WTC11 (cell line): ENCODE measurements at regions not wholly inside any gene's neighbourhood (a gene's known extent, or its start where the extent isn't known, plus 50 kb on each side); places are given as distances from the start of the nearest gene placed in this dataset.
A peak's percentile ranks its signal among the peaks of the same experiment; 100 is the strongest.

Experiments
- ATAC-seq: fragments of 200-7000 bp; cut with Tn5 transposase; 2 replicates; pipeline ENCODE4 v1.10.0; 2021; ENCODE audit warnings: mild to moderate bottlenecking, moderate library complexity
- CTCF ChIA-PET: fragments of 300-600 bp; sonication (Branson Sonifier 250); formaldehyde crosslinking; loops from one replicate; lab custom pipeline; 2021; ENCODE audit warnings: antibody characterized with exemption; lab: Charles Lee
- POLR2A ChIA-PET: fragments of 350-600 bp; sonication (Branson Sonifier 250); formaldehyde crosslinking; loops from one replicate; lab custom pipeline; 2021; ENCODE audit warnings: antibody characterized with exemption; lab: Charles Lee
- DNase-seq: peaks from one replicate; pipeline ENCODE4 v3.0.0; 2021; ENCODE audit warnings: low spot score
- H3K27ac Mint-ChIP-seq: 2 replicates; pipeline ENCODE4 v1.8.0; 2021; ENCODE audit warnings: mixed read lengths
- H3K27me3 Mint-ChIP-seq: 2 replicates; pipeline ENCODE4 v1.8.0; 2021; ENCODE audit warnings: low read depth, mild to moderate bottlenecking, moderate library complexity, mixed read lengths
- H3K36me3 Mint-ChIP-seq: 2 replicates; pipeline ENCODE4 v1.8.0; 2021; ENCODE audit warnings: mixed read lengths
- H3K4me1 Mint-ChIP-seq: 2 replicates; pipeline ENCODE4 v1.8.0; 2022; ENCODE audit warnings: mixed read lengths
- H3K4me3 Mint-ChIP-seq: 2 replicates; pipeline ENCODE4 v1.8.0; 2021; ENCODE audit warnings: mild to moderate bottlenecking, moderate library complexity, mixed read lengths
- H3K9me3 Mint-ChIP-seq: 2 replicates; pipeline ENCODE4 v1.8.0; 2021; ENCODE audit warnings: mixed read lengths
- AR ChIP-seq: fragments of 250-450 bp; sonication (Bioruptor Pico); IDR thresholded peaks from 2 replicates; pipeline ENCODE4 v1.9.0; 2021; ENCODE audit warnings: mild to moderate bottlenecking
- ATF1 ChIP-seq: sonication (generic); formaldehyde crosslinking; IDR thresholded peaks from 2 replicates; pipeline ENCODE4 v1.8.1; 2023; ENCODE audit warnings: mild to moderate bottlenecking, moderate library complexity, missing genetic modification reagents
- ATF3 ChIP-seq: sonication (generic); formaldehyde crosslinking; conservative IDR thresholded peaks from 2 replicates; pipeline ENCODE4 v1.8.1; 2022; ENCODE audit warnings: mild to moderate bottlenecking, missing genetic modification reagents
- E2F4 ChIP-seq: sonication (generic); formaldehyde crosslinking; IDR thresholded peaks from 2 replicates; pipeline ENCODE4 v1.8.1; 2022; ENCODE audit warnings: low read depth, mild to moderate bottlenecking, moderate library complexity, missing genetic modification reagents, borderline replicate concordance
- ETV6 ChIP-seq: sonication (generic); formaldehyde crosslinking; IDR thresholded peaks from 2 replicates; pipeline ENCODE4 v1.8.1; 2022; ENCODE audit warnings: mild to moderate bottlenecking, missing genetic modification reagents
- GABPB1 ChIP-seq: sonication (generic); formaldehyde crosslinking; IDR thresholded peaks from 2 replicates; pipeline ENCODE4 v1.8.1; 2023; ENCODE audit warnings: mild to moderate bottlenecking, missing genetic modification reagents
- HMGA2 ChIP-seq: fragments of 250-450 bp; sonication (Bioruptor Pico); IDR thresholded peaks from 2 replicates; pipeline ENCODE4 v1.4.0; 2021; ENCODE audit warnings: mild to moderate bottlenecking, moderate library complexity
- MLX ChIP-seq: sonication (generic); formaldehyde crosslinking; IDR thresholded peaks from 2 replicates; pipeline ENCODE4 v1.8.1; 2023; ENCODE audit warnings: mild to moderate bottlenecking, missing genetic modification reagents, moderate library complexity
- MYBL2 ChIP-seq: sonication (generic); formaldehyde crosslinking; IDR thresholded peaks from 2 replicates; pipeline ENCODE4 v1.8.1; 2023; ENCODE audit warnings: mild to moderate bottlenecking, moderate library complexity, missing genetic modification reagents
- NFYB ChIP-seq: sonication (generic); formaldehyde crosslinking; conservative IDR thresholded peaks from 2 replicates; pipeline ENCODE4 v1.8.0; 2022; ENCODE audit warnings: low read depth, missing genetic modification reagents
- PREB ChIP-seq: sonication (generic); formaldehyde crosslinking; IDR thresholded peaks from 2 replicates; pipeline ENCODE4 v1.8.1; 2022; ENCODE audit warnings: mild to moderate bottlenecking, missing genetic modification reagents, moderate library complexity, borderline replicate concordance
- SOX15 ChIP-seq: fragments of 250-450 bp; sonication (Bioruptor Pico); IDR thresholded peaks from 2 replicates; pipeline ENCODE4 v1.9.0; 2021; ENCODE audit warnings: mild to moderate bottlenecking
- SP1 ChIP-seq: sonication (generic); formaldehyde crosslinking; conservative IDR thresholded peaks from 2 replicates; pipeline ENCODE4 v1.8.1; 2022; ENCODE audit warnings: missing genetic modification reagents
- ZNF121 ChIP-seq: sonication (generic); formaldehyde crosslinking; IDR thresholded peaks from 2 replicates; pipeline ENCODE4 v1.8.0; 2023; ENCODE audit warnings: missing genetic modification reagents
- ZNF232 ChIP-seq: sonication (generic); formaldehyde crosslinking; IDR thresholded peaks from 2 replicates; pipeline ENCODE4 v1.8.0; 2022; ENCODE audit warnings: mild to moderate bottlenecking, missing genetic modification reagents
- ZNF396 ChIP-seq: fragments of 250-450 bp; sonication (Bioruptor Pico); IDR thresholded peaks from 2 replicates; pipeline ENCODE4 v1.8.0; 2021; ENCODE audit warnings: mild to moderate bottlenecking, moderate library complexity, borderline replicate concordance
- ZNF416 ChIP-seq: fragments of 250-450 bp; sonication (Bioruptor Pico); IDR thresholded peaks from 2 replicates; pipeline ENCODE4 v1.9.0; 2021; ENCODE audit warnings: mild to moderate bottlenecking, inconsistent platforms
- TF ChIP-seq, protein P1 (sequence below): fragments of 250-450 bp; sonication (Bioruptor Pico); IDR thresholded peaks from 2 replicates; pipeline ENCODE4 v2.1.2; 2022; ENCODE audit warnings: mild to moderate bottlenecking, moderate library complexity
- TF ChIP-seq, protein P2 (sequence below): sonication (generic); formaldehyde crosslinking; IDR thresholded peaks from 2 replicates; pipeline ENCODE4 v1.8.1; 2022; ENCODE audit warnings: missing genetic modification reagents, borderline replicate concordance

- TF ChIP-seq E2F4 (CRISPR knock-in tag) = no peak
These were observed 145.8 kb upstream of the THRB start (continued) for GRCh38 chr3:24640330-24640877.

- H3K9me3 Mint-ChIP-seq = no peaks in the 10 kb centered on the region
- no peak for TF ChIP-seq ATF1
- no peak for TF ChIP-seq NFYB (CRISPR knock-in tag)
- TF ChIP-seq ZNF232 = no peak
- TF ChIP-seq ZNF416 = no peak
- no peak for TF ChIP-seq GABPB1
- TF ChIP-seq ZNF121 (CRISPR knock-in tag) = no peak
- TF ChIP-seq, protein P1, sequence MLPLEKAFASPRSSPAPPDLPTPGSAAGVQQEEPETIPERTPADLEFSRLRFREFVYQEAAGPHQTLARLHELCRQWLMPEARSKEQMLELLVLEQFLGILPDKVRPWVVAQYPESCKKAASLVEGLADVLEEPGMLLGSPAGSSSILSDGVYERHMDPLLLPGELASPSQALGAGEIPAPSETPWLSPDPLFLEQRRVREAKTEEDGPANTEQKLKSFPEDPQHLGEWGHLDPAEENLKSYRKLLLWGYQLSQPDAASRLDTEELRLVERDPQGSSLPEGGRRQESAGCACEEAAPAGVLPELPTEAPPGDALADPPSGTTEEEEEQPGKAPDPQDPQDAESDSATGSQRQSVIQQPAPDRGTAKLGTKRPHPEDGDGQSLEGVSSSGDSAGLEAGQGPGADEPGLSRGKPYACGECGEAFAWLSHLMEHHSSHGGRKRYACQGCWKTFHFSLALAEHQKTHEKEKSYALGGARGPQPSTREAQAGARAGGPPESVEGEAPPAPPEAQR = no peak
- no peak for TF ChIP-seq ATF3 (CRISPR knock-in tag)
- no peak for TF ChIP-seq SP1
- no peak for TF ChIP-seq ZNF396 (CRISPR knock-in tag)
- TF ChIP-seq HMGA2 (CRISPR knock-in tag) = no peak
- TF ChIP-seq MLX (CRISPR knock-in tag) = no peak
- no peak for TF ChIP-seq MYBL2
- TF ChIP-seq SOX15 (CRISPR knock-in tag) = no peak
- TF ChIP-seq E2F4 (CRISPR knock-in tag) = no peak
- no peak for TF ChIP-seq ETV6 (CRISPR knock-in tag)
- TF ChIP-seq, protein P2, sequence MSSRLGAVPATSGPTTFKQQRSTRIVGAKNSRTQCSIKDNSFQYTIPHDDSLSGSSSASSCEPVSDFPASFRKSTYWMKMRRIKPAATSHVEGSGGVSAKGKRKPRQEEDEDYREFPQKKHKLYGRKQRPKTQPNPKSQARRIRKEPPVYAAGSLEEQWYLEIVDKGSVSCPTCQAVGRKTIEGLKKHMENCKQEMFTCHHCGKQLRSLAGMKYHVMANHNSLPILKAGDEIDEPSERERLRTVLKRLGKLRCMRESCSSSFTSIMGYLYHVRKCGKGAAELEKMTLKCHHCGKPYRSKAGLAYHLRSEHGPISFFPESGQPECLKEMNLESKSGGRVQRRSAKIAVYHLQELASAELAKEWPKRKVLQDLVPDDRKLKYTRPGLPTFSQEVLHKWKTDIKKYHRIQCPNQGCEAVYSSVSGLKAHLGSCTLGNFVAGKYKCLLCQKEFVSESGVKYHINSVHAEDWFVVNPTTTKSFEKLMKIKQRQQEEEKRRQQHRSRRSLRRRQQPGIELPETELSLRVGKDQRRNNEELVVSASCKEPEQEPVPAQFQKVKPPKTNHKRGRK (CRISPR knock-in tag) = no peak
- TF ChIP-seq AR (CRISPR knock-in tag) = no peak
- TF ChIP-seq PREB (CRISPR knock-in tag) = no peak
- TF ChIP-seq, all 79 proteins: peak for 0
- no peak for DNase-seq
- peaks cover 40% of the 10 kb centered on the region for H3K4me1 Mint-ChIP-seq
- ChIA-PET POLR2A (no interaction called here), CTCF (interaction anchor here (1.1 kb wide), 1 partner anchor 42 kb away, joined by 4 read pairs; no protein-coding TSS in a partner anchor)
- ATAC-seq = no peak
- no peaks in the 10 kb centered on the region for H3K36me3 Mint-ChIP-seq
- no peaks in the 10 kb centered on the region for H3K27me3 Mint-ChIP-seq
- H3K4me3 Mint-ChIP-seq = no peak overlapping the region
- H3K27ac Mint-ChIP-seq = 0 out of 2 replicates have a peak overlapping the region, but pooled peaks have one; percentile 14
These were observed 147.0 kb upstream of the THRB start for GRCh38 chr3:24641628-24642027.
